ENCODE measurements at regions not wholly inside any gene's neighbourhood (a gene's known extent, or its start where the extent isn't known, plus 50 kb on each side); places are given as distances from the start of the nearest gene placed in this dataset.

DNA sequence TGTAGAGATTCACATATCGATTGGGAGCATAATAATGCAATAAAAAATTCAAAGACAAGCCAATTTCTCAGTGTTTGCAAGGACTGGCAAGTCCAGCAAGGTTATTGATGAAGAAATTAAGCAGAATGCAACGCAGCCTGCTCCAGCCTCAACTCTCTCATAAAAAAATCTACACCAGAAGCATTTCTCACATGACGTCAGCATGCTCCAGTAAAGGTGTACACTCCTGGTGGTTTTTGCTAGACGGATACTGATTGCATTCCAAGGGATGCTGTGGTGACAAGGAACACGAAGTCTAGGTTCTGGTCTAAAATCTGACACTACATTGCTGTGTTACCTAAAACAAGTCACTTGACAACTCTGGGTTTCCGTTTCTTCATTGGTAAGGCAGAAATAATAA is 131.9 kb upstream of the PRNP start:
- TF ChIP-seq, protein P1, sequence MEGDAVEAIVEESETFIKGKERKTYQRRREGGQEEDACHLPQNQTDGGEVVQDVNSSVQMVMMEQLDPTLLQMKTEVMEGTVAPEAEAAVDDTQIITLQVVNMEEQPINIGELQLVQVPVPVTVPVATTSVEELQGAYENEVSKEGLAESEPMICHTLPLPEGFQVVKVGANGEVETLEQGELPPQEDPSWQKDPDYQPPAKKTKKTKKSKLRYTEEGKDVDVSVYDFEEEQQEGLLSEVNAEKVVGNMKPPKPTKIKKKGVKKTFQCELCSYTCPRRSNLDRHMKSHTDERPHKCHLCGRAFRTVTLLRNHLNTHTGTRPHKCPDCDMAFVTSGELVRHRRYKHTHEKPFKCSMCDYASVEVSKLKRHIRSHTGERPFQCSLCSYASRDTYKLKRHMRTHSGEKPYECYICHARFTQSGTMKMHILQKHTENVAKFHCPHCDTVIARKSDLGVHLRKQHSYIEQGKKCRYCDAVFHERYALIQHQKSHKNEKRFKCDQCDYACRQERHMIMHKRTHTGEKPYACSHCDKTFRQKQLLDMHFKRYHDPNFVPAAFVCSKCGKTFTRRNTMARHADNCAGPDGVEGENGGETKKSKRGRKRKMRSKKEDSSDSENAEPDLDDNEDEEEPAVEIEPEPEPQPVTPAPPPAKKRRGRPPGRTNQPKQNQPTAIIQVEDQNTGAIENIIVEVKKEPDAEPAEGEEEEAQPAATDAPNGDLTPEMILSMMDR (IDR thresholded peaks at IDR 0.05 in 4 of 5, conservative IDR thresholded peaks at IDR 0.05 in 1 of 5), result no peak
- no peak for TF ChIP-seq POLR2A (IDR thresholded peaks at IDR 0.05)

Measured in gastrocnemius medialis (tissue), 4 donors.